Middle frontal gyrus (tissue), 1 donor: ENCODE measurements at regions not wholly inside any gene's neighbourhood (a gene's known extent, or its start where the extent isn't known, plus 50 kb on each side); places are given as distances from the start of the nearest gene placed in this dataset.

ENCODE experiments used
- DNase-seq: peaks from one replicate; pipeline ENCODE4 v3.0.0-alpha.2; 2015; ENCODE audit warnings: low spot score; ENCODE audit errors: extremely low spot score

GRCh38 chr6:139833592-139833991 is 459.1 kb upstream of the CITED2 start:
- DNase-seq = no peak

- no peak for DNase-seq
These were observed 458.3 kb upstream of the CITED2 start for GRCh38 chr6:139832493-139833305.

GRCh38 chr6:139829576-139829975 is 455.1 kb upstream of the CITED2 start:
- no peak for DNase-seq

DNA sequence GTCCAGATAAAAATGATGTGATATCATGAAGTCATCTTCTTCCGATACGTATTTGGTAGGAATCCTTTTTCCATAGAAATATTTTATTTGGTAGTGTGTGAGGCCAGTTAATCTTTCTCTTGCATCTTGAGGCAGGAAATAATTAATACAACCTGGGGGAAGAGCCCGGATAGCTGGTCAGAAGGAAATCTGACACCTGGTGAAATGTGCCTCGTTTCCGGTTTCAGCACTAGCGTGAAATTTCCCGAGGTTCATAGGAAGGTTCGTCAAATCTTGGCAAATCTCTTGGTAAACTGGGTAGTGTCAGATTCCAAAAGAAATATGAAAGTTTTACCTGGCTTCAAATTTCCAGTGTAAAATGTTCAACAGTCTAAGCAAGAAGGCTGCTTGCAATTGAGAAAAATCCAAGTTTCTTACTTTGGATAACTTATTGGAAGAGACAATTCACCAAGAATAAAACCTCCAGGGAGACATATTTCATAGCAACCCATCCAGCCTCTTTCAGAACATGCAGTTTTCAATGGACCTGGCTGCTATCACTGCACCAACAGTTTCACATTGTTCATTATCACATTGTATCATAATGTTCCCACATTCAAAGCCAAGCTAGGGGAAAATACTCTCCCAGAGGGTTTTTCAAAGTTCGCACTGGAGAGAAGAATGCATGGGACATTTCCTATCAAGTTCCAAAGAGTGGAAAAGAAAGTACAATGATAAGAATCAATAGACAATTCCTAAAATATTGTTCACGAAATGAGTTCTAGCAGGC is 454.5 kb upstream of the CITED2 start:
- no peak for DNase-seq

- no peak for DNase-seq
These were observed 451.5 kb upstream of the CITED2 start for GRCh38 chr6:139825935-139826374.

GRCh38 chr6:139824864-139825263 is 450.4 kb upstream of the CITED2 start:
- no peak for DNase-seq

DNA sequence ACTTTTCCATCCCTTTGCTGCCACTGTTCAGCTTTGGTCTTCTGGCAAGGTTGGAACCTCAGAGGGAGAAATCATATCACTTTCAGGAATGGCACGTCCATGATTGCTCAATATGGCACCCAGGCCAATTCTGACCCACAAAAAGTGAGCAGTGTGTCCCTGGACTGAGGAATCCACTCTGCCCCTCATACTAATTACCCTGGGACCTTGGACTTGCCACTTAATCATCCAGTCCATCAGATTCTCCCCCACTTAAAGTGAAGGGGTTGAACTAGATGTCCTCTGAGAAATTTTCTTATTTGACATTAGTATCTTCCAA is 449.3 kb upstream of the CITED2 start:
- no peak for DNase-seq

DNA sequence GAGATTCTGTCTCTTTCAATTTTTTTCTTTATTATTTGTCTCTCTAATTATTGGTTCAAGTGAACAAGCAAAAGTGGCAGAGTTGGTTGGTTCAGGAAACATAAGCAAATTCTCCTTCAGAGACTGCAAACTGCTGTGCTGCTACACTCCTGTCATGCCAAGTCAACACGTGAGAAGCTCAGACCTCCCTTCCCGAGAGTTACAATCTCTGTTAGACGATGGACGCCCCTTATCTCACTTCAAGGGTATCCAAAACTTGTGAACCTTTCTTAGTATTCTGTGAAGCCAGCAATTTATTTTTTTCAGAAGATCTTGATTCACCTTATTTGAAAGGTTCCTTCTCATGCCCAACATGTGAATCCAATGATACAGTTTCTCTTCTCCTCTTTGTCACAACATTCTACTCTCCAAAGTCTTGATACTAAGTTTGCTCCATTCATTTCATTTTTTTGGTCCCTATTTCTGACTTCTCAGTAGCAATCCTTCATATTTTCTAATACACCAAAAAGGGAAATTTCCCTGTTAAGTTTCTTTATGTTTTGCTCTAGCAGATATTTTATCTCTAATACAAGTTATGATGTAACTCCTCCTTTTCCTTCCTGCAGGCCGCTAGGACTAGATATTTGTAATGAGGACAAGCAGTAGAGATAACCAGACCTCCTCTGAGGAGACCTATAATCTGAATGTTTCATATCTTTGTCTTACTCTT is 448.8 kb upstream of the CITED2 start:
- no peak for DNase-seq

DNA sequence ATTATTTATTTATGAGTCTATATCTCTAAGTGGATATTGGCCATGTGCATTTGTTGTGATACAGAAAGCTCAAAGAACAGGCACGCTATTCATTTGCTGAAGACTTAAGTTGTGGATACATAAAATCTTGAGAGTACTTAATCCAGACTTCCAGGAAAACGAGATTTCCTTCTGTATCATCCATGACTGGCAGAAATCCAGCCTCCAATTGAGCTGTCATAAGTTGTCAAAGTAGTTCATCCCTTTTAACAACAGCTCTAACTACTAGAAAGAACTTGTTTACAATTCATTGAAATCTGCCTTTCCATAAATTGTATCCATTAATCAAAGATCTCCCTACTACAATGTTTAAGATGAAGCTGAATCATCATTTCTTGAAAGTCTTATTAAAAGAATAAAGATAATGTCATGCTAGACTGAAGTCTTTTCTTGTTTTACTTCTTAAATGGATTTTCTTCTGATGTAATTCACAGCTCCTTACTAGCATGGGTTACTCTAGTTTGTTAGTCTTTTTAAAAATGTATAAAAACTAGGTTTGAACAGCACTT is 447.3 kb upstream of the CITED2 start:
- DNase-seq = no peak

- no peak for DNase-seq
These were observed 445.8 kb upstream of the CITED2 start for GRCh38 chr6:139820210-139820609.

DNA sequence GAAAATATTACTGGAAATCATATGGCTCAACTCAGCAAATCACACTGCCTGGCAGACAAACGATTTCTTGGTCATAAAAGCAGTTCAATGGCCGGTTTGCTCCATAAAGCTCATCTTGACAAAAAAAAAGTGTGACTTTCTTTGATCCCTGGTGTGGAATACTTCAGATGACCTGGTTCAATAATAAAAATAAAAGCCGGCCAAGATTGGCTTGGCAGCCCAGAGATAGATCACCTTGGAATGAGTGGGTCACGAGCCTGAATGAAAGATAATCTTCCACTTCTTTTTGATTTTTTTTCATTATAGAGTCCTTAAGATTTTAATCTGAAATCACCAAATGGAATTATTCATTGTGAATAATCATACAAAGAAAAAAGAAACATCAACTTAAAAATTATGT is 445.3 kb upstream of the CITED2 start:
- no peak for DNase-seq

DNA sequence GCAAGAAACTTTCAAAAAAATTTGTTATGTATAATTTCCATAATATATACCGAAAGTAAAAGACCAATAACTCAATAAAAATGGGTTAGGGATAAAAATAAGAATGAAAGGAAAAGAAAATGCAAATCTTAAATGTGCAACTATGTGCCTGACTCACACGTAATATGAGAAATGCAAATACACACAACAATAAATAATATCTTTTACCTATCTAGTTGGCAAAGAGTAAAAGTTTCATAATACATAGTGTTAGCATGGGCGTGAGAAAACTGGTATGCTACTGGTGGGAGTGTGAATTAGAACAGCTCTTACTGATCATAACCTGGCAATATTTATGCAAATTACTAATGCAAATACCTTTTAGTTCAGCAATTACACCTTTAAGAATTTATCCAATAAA is 438.5 kb upstream of the CITED2 start:
- no peak for DNase-seq

DNA sequence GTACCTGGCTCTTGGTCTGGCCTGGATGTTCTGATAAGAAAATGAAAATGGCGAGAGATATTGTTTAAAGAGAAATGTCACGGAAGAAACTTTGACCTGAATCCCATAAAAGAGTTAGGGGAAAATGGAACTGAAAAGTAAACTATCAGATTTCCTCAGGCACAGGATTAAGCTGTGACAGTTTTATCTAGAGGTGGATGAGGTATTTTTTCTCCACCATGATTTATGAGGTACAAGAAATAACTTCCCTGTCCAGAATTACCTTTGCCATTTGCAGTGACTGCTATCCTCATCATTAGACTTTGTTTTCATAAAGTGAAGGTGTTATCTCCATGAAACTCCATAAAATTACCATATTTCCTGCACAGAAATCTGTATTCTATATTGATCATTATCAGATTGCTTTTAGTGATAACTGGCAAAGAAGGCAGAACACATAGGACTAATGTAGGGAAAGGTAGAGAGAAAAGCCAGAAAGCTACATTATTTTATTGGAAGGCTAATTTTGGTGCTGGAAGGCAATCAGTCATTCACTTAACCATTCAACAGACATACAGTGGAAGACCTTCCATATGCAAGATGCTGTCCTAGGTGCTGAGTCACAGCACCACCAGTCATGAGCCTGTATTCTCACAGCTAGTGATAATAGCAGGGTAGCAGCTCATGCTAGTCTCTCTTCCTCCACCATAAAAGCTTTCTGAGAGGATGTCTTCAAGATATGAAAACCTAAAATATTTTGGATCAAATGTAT is 427.3 kb upstream of the CITED2 start:
- no peak for DNase-seq

DNA sequence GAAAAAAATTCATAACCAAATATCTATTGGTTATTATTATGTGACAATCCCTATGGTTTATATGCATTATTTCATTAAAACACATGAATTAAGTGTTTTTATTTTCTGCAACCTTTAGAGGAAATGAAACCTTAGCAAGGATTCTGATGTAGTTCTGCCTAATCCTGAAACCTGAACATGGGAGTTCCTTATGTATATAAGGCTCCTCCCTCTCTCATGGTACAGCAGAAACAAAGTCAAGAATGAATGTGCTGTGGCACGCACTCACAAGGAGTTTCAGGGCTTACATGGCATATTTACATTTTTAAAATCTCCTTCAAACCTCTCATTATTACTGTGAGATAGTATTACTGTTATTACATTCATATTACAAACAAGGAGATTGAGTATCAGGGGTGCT is 426.4 kb upstream of the CITED2 start:
- DNase-seq = no peak

DNA sequence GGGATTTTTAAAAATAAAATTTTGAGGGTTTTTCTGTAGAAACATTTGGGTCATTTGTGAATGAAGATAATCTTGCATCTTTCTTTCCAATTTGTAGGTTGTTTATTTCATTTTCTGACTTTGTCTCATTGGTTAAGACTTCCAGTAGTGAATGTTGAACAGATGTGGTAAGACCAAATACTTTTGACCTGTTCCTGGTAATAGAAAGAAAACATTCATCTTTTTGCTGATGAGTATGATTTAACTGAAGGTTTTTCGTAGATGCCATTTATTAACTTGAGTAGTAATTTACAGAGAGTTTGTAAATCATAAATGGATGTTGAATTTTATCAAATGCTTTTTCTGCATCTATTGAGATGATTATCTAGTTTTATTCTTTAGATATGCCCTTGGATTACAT is 416.1 kb upstream of the CITED2 start:
- no peak for DNase-seq

DNA sequence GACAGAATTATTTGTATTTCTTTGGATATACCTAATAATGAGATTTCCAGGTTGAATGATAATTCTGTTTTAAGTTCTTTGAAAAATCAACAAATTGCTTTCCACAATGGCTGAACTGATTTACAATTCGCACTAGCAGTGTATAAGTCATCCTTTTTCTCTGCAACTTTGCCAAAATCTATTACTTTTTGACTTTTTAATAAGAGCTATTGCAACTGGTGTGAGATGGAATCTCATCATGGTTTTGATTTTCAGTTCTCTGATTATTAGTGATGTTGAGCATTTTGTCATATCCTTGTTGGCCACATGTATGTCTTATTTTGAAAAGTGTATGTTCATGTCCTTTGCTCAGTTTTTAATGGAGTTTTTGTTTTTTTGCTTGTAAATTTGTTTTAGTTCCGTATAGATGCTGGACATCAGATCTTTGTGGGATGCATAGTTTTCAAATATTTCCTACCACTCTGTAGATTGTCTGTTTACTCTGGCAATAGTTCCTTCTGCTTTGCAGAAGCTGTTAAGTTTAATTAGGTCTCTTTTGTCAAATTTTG is 409.8 kb upstream of the CITED2 start:
- no peak for DNase-seq

DNA sequence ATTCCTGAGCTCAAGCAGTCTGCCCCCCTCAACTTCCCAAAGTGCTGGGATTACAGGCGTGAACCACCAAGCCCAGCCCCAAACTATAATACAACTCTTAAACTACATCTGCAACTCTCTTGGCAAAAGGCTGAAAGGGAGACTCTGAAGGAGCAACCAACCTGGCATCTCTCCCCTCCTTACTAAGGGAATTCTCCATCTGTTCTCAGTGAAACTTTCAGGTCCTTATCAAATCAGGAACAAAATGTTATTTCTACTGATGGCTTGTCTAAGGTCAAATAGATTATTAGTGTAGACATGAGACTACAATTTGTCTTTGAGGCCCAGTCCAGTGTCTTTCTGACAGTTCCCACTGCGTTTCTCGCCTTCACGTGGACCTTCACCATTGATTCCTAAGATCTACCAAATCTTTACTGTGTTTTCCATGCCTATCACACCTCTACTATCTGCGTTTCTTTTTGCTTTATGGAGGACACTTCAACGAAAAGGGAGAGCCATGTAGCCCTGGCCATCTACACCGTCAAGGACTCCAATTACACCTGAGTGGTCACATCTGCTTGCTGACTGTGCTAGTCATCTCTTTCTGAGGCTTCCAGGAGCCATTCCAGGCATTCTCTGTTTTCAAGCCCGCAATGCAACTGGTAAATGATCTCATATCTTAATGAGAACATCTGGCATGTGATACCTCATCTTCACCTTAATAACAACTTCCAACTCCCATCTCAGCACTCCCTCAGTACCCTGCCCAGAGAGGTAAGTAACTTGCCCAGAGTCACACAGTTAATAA is 405.7 kb upstream of the CITED2 start:
- no peak for DNase-seq

GRCh38 chr6:139778688-139779087 is 404.2 kb upstream of the CITED2 start:
- no peak for DNase-seq

GRCh38 chr6:139778106-139778505 is 403.7 kb upstream of the CITED2 start:
- no peak for DNase-seq
